ENCODE measurements at regions not wholly inside any gene's neighbourhood (a gene's known extent, or its start where the extent isn't known, plus 50 kb on each side); places are given as distances from the start of the nearest gene placed in this dataset.

GRCh38 chr2:164288235-164288634 is 333.0 kb downstream of the GRB14 start:
- DNase-seq, result no peak

- no peak for DNase-seq
These were observed 334.2 kb downstream of the GRB14 start for GRCh38 chr2:164287056-164287455.

DNA sequence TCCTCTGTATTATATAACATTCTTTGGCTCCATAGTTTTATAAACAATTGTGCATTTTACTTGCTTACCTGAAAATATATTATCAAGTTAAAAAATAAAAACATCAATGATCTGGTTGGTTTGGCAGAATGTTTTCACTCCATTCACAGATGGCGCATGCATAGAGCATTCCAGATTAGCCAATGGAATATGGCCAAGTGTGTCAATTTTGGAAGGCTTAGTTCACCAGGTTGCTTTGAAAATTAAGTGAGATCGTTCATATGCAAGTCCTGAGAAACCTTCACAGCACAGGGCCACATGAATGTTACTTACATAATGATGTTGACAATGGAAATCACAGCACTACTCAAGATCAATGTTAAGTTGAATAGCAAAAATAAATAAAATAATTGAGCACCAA is 335.7 kb downstream of the GRB14 start:
- DNase-seq, result no peak

DNA sequence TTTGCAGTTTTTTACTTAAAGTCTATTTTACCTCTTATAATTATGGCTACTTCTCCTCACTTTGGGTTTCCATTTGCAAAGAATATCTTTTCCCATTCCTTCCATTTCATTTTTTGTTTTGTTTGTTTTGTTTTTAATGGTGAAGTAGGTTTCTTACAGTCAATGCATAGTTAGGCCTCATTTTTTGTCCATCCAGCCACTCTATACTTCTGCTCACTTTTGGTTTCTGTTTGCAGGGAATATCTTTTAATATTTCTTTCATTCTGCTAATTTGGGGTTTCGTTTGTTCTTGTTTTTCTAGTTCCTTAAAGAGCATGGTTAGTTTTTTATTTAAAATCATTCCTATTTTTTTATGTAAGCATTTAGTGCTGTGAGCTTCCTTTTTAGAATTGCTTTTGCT is 339.4 kb downstream of the GRB14 start:
- no peak for DNase-seq

GRCh38 chr2:164275659-164276058 is 345.6 kb downstream of the GRB14 start:
- no peak for DNase-seq

- DNase-seq, result no peak
These were observed 360.8 kb downstream of the GRB14 start for GRCh38 chr2:164260506-164260905.

- no peak for DNase-seq
These were observed 363.5 kb downstream of the GRB14 start for GRCh38 chr2:164257742-164258141.

DNA sequence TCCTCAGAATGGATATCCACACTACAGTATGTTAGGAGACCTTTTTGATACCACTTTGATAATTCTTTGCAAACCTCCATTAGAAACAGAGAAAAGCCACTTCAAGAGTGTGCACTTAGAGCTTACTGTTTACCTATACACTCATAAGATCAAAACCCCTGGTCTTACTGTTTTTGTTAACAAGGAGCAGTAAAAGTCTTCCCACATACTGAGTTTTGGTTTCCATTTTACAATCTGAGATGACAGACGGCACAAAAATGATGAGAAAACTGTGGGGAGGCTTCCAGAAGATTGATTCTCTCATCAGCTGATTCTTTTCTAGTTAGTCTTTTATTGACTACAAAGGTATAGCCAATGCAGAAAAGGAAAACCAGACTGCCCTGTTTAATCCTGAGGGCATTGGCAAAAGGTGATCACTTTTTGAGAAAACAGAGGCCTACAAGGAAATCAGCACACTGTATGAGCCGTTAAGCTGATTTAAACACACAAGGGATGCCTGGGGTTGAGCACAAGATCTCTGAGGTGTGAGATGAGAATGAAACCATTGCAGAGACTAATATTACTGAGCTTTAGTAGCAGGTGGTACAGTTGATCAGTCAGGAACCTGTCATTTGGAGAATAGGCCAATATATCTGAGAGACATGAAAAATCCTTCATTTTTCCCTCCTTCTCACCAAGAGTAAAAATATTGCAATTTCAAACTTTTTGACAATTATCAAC is 368.6 kb downstream of the GRB14 start:
- no peak for DNase-seq

DNA sequence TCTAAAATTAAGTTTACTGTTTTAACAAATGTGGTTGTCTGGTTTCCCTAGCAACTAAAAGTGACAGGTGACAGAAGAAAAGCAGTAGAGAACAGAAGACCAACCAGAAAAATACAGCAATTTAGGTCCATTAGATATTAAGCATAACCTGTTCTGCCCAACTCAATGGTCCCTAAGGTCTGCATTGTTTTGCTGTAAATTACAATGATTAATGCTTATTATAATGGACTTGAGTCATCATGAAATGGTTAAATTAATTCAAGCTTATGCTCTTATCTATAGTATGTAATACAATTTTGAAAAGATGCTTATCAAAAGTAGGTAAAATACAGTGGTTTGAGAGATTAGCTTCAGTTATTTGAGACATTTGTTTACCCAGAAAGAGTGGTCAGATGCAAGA is 378.0 kb downstream of the GRB14 start:
- DNase-seq, result no peak

DNA sequence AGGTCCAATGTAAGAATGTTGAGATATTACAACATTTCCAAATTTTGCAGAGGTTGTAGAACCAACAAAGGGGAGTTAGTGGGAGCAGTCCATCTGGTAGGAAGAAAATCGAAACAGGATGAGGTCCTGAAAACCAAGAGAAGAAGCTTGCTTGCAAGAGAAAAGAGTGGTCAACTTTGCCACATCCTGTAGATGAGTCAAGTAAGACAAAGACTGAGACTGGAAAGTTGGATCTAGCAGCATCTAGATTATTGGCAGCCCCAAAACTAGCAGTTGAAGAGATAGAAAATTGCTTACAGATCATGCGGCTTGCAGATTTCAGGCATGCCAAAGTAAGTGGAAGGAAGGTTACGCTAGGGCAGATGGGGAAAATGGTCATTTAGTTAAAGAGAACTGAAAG is 378.9 kb downstream of the GRB14 start:
- no peak for DNase-seq

DNA sequence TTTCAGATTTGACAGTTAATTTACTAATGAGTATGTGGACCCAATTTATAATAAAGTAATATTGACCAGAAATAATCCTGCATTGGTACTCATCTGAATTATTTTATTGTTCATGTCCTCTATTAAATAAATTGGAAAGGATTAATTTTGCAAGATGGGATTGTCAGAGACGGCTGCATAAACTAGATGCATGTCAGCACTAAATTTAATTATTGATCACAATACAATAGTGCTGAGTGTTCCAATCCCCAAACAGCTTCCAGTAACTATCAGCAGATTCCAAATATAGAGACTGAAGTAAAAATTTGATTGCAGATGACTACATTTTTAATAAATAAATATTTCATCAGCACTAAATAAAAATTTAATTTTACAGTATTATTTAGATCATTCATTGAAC is 387.2 kb downstream of the GRB14 start:
- no peak for DNase-seq

DNA sequence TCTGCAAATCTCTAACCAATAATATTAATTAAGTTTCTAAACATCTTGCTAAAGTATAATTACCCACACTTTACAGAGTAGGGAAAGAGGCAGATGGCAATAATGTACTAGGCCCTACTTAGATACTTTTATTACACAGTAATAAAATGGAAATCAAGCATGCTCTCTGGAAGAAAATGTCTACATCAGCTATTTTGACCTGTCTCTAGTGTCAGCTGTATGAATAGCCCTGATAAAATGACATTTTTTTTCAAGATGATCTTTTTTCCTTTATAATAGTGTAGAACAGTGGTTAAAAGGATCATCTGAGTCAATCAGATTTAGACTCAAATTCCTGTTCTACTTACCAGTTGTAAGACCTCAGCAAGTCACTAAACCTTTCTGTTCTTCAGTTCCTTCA is 397.3 kb downstream of the GRB14 start:
- no peak for DNase-seq

DNA sequence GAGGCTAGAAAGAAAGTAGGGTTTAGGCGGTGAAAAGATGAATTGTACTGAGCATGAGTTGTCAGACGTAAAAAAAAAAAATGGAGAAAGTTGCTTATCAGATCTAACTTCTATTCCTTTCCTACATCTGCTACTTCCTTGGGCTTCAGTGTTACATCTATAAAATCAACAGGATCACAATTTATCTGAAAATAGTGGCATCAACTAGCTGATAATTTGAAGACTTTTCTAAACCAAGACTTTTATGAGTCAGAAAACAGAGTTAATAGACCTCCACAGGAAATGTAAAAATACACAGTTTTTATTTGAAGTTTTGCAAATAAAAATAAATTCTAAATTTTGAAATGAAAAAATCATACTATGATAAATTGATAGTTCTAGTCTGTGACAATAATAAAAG is 399.8 kb downstream of the GRB14 start:
- DNase-seq, result no peak

DNA sequence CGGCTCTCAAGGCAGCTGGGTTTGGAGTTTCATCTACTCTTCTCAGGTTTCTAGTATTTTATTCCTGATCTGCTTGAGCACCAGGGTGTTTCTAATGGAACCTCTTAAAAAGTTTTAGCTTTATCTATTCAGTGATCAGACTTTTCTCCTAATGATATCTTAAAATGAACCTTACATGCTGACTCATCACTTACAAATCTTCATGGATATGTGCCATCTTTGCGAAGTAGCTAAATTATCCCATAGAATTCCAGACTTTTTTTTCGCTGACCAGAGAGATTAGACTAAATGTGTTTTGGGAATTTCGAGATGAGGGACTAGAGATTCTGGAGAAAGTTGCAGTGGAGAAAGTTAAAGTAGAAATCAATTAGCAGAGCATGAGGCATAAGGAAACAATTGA is 401.0 kb downstream of the GRB14 start:
- DNase-seq, result no peak

- no peak for DNase-seq
These were observed 407.4 kb downstream of the GRB14 start for GRCh38 chr2:164213916-164214315.

DNA sequence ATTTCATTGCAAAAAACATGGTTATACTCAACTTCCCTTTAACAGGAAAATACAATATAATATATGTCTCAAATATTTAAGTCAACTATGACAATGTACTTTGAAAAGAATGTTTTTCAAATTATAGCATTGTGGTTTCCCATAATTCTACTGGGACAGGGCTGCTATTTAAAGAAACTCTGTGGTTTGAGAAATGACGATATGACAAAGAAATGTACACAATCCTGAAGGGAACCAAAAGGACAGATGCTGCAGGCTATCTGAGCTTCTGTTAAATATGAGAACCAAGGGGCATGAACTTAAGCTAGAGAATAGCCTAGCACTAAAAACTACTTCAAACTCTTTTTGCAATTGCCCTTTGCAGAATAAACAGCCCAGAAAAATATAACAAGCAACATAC is 415.9 kb downstream of the GRB14 start:
- DNase-seq, result no peak

- no peak for DNase-seq
These were observed 418.2 kb downstream of the GRB14 start for GRCh38 chr2:164203131-164203530.

- DNase-seq, result peak; percentile 6
These were observed 423.0 kb downstream of the GRB14 start for GRCh38 chr2:164198256-164198655.

DNA sequence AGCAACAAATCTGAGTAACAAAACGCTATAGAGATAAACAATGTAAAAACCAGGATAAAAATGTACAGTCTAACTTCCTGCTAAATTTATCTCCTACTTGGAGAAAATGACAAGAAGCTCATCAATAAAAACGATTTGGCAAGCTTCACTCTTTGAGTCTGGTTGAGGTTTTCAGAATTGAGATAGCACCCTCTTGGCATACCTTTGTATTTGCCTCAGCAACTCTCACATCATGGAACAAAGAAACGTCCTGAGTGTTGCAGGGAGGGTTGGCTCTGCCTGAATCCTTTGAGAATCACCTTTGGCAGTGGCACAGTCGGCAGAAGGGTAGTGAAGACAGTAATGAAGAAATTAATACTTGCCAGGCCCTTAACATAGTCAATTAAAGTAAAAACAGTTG is 430.6 kb downstream of the GRB14 start:
- no peak for DNase-seq

- no peak for DNase-seq
These were observed 431.4 kb downstream of the GRB14 start for GRCh38 chr2:164189851-164190250.

- DNase-seq, result no peak
These were observed 434.2 kb downstream of the GRB14 start for GRCh38 chr2:164187121-164187520.

GRCh38 chr2:164186591-164186990 is 434.7 kb downstream of the GRB14 start:
- no peak for DNase-seq

GRCh38 chr2:164182116-164182627 is 439.1 kb downstream of the GRB14 start:
- no peak for DNase-seq

DNA sequence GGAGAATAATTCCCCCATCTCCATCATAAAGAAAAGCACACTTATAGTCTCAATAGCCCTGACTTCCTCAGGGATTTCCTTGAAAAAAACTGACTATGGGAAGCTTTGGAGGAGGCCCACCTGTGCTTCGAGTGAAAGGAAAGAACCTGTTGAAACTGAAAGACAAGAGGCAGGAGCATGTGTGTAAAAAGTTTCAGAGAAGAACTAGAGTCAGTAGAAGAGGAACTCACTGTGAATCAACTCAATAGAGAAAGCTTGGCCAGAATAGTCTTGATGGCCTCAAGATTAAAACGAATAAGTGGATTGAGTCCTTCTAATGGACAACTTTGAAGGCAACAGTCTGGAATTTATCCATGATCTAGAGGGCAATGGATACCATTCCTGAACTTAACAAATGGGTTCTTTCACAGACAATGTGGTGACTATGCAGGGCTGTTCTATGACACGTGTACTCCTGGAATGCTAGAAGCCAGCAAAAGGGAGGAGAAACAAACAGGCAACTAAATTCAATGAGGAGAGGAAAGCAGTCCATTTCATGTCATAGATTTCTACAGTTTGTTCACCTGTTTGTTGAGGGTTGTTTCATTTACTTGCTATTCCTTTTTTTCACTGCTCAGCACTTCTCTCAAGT is 442.3 kb downstream of the GRB14 start:
- DNase-seq, result no peak

GRCh38 chr2:164164602-164165001 is 428.8 kb upstream of the FIGN start:
- no peak for DNase-seq
